SHP77 treated with DMSO at 0.1 percent for 48 hours (cell line): ENCODE measurements at regions not wholly inside any gene's neighbourhood (a gene's known extent, or its start where the extent isn't known, plus 50 kb on each side); places are given as distances from the start of the nearest gene placed in this dataset.
A peak's percentile ranks its signal among the peaks of the same experiment; 100 is the strongest.

ENCODE experiments used
- DNase-seq: peaks from one replicate; lab custom pipeline; 2025; lab: John Stamatoyannopoulos, UW

DNA sequence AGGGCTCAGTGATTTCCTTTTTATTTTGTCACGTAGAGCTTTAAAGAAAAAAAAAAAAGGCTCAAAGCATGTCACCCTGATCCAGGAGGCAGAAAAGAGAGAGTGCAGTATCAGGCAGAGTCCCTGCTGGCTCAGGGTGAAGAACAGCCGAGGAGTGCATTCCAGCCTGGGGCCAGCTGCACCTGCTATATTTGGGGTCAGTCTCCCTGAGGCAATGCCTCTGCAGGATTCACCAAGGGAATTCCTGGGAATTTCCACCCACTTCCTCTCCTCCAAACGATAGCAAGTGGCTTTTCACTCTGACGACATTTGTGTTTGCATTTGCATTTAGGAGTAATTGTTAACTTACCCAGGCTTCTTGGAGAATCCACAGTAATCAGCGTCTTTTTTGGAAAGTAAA, 202.9 kb upstream of the CTNNB1 start:
- DNase-seq, result no peak

DNA sequence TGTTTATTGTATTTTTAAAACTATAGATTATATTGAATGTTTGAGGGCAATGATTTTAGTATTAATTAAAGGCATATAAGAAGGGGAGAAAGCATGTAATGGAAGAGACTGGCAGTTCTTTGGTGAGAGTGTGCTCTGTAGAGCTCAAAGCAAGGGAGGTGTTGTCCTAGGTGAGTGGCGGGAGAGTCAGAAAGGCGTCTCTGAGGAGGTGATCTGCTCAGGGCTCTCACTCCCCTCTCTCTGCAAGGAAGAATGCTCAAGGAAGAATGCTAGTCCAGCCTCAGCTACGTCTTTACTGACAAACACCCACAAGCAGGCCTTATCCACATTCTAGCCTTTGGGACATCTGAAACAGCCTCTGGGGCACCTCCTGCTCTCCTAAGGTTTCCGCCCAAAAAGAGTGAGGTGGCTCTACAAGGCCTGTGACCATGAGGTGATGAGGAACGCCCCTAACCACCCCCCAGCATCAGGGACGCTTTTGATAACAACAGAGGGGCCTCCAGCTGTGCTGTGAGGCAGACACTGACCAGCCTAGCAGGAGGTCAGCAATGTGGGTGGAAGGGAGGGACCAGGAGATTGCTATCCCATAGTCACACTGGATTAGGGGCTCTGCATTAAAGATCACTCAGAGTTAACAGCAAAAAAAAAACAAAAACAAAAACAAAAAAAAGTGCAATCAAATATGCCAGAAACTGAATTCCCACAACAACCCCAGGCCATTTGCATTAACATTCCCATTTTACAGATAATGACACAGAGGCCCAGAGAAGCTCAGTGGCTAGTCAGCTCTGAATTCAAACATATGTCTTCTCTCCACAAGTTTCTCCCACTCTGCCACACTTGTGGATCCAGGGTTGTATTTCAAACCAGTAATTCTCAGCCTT, 202.2 kb upstream of the CTNNB1 start:
- DNase-seq, result no peak

DNA sequence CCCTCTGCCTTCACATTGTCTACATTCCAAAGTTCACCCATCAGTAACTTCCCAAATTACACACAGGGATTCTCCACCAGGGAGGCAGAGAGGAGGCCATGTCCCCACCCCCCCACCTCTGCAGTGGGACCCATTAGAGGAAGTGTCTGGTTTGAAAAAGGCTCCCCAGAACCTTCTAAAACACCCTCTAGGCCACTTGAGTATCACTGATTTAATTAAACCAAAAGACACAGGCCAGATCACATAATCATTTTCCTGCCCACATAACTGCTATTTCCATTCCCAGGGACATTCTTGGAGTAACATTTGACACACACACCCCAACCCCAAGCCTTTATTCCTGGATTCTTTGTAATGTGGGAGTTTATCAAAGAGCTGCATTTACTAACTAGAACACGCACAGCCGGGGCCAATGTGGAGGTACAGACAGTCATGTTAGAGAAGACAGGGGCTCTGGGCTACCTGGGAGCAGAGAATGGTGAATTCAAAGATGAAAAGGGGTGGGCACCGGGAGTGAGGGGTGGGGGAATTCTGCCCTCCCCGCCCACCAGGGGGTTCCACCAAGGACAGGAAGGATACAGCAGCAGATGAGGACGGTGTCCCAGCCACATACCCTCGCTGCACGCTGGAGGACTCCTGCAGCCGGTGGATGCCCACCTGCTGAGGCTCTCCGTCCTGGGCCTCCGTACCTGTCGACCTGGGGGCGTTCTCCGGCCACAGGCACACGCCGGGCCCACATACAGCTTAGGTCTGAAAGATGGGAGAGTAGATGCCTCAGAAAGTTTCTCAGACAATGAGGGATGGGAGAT, 201.4 kb upstream of the CTNNB1 start:
- DNase-seq, result no peak

GRCh38 chr3:40999682-41000081, 199.6 kb upstream of the CTNNB1 start:
- DNase-seq, result no peak

- no peak for DNase-seq
Observed at GRCh38 chr3:41000471-41000870, 198.8 kb upstream of the CTNNB1 start.

DNA sequence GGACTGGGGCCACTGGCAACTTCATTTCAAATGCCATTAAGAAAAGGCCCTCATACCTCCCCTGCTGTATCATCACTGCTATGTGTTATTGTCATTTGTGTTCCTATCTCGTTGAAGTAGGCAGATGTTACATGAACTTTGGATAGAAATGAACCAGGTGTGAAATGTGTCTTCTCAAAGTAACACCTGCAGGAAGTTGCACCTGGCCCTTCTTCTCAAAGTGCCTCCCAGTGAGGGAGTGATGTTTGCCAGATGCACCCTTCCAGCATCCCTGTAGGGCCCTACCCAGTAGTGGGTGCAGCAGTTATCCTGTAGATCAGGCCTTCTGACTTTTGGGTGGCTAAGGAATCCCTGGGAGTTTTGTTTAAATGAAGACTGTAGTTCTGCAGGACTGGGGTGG, 197.7 kb upstream of the CTNNB1 start:
- DNase-seq, result no peak

GRCh38 chr3:41002104-41002503, 197.2 kb upstream of the CTNNB1 start:
- no peak for DNase-seq

- DNase-seq, result no peak
Observed at GRCh38 chr3:41007399-41007798, 191.9 kb upstream of the CTNNB1 start.

DNA sequence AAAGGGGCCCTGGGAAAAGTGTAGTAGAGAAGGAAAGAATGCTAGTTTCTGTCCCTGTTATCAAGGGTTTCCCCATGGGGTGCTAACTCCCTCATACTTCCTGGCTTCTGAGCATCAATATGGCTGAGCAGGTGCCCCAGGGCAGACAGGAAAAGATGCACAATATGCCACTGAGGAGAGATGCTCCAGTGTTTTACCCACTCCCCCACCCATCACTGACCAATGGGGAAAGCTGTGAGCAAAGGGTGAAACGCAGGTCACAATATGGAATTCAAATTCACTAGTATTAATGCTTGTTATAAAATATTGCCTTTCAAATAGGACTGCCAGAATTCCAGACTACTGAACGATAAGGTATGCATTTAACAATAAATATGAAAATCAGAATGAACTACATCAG, 187.5 kb upstream of the CTNNB1 start:
- no peak for DNase-seq

DNA sequence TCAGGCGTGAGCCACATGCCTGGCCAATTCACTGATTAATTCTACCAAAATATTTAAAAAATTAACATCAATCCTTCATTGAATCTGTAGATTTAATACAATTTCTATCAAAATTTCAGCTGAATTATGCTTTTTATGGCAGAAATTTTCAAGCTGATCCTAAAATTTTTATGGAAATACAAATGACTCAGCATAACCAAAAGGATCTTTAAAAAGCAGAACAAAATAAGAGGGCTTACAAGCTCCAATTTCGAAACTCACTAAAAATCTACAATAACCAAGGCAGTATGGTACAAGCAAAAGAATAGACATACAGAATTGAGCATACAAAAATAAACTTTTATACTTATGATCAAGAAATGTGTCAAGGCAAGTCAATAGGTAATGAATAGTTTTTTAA, 180.4 kb upstream of the CTNNB1 start:
- DNase-seq, result no peak

DNA sequence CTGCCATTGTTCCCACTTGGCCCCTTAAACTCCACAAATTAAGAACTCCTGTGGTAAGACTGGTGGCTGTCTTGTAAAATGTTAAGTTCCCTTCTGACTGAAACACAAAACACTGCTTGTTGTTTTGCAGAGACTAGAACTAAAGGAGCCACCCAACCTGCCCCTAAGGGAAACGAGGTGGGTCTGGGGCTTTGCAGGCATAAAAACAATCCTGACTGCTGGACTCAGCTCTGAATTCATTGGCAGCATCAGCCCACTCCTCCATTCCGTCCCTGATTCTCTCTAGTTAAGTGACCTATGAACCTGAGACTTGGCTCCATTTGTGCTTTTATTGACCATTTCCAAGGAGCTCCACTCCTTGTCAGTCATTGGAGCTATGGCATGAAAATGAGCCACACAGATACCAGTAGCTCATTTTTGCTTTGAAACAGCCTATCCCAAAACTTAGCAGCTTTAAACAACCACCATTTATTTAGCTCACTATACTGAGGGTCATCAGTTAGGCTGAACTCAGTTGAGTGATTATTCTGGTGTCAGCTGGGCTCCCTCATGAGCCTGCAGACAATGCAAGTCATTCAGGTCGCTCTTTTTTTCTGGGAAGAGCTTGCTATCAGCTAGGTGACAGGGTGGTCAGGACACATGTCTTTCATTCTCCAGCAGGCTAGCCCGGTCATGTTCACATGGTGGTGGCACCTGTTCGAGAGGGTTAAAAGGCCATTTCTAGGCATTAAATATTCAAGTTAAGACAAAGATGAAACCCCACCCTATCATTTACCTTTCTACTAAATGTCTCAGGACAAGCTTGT, 175.1 kb upstream of the CTNNB1 start:
- DNase-seq, result no peak

DNA sequence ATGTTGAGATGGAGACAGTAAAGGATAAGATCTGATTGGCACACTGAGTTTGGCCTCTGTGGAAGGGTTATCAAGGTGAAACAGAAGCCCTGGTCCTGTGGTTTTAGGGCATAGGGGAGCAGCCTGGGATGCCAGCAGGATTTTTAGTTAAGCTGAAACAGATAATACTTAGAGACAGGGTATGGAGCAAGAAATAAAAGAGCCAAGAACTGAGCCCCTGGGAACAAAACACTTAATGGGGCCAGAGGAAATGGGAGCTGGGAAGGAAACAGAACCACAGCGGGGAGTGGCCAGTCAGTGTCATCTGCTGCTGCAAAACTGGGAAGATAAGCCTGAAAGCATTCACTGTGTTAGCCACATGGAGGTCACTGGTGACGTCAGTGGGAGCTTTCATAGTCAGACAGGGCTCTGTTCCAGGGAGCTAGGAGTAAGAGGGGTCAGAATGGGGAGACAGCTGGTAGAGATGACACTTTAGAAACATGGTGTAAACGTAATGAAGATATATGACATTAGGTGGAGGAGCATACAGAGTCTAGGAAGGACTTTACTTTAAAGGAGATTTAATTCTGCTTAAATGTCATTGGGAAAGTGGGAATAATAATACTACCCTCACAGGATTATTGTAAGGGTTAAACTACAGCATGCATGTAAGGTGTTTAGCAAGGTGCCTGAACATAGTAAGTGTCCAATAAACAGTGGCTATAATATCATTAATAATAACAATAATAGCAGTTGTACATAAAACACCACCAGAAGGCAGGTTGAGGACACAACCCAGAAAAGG, 172.7 kb upstream of the CTNNB1 start:
- peak; percentile 11 for DNase-seq

DNA sequence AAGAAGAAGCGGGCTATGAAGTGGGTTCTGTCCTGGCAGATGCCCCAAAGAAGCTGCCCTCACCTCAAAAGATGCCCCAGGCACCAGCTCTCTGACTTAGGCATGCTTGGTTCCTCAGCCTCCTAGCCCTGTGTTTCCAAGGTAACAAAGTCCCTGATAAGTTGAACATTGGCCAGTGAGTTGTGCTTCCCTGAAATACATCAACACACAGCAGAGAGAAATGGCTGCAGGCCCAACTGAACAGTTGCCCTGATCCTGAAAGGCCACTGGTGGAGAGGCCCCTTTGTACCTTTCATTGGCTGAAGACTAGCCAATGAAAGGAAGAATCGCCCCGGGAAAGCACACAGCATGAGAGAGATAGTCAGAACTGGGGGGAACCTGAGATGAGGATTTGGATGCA, 169.9 kb upstream of the CTNNB1 start:
- no peak for DNase-seq

DNA sequence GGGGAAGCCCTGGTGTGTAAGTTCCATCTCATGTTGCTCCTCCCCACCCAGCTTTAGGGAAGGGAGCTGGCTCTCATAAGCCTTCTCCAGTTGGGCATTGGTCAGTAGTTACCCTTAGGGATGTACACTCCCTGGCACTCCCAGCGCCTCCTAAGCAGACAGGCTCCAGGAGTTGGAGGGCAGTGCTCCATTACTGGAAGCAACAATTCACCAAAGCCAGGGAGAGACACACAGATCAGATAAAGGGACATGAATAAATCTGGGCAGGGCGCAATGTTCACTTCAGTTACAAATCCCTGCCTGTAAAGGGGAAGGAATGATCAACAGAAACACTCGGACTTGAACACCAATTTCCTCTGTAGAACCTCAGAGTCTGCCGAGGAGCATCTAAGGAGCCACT, 169.1 kb upstream of the CTNNB1 start:
- no peak for DNase-seq

- no peak for DNase-seq
Observed at GRCh38 chr3:41031401-41031800, 167.9 kb upstream of the CTNNB1 start.

GRCh38 chr3:41033956-41034519, 165.3 kb upstream of the CTNNB1 start:
- no peak for DNase-seq

DNA sequence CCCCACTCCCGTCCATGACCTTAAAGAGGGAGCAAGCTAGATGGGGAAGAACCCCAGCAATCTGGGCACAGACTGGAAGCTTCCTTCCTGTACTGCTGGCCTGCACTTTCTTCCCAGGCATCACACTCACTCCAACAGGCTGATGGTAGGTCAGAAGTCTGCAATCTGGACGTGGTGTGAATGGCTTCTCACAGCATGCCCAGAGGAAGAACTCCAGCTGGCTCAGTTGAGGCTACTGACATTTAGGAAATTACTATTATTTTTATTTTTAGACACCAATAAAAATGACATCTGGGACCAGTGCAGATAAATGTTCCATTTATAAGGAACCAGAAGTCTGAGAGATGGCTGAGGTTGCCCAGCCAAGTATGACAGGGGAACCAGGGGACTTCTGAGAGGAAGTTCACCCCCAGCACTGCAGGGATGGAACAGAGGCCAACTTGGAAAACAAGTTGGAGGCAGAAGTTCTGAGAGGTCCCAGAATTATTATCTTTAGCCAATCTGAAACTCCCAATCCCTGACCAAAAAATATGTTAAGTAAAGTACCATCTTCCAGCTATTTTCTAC, 163.8 kb upstream of the CTNNB1 start:
- DNase-seq, result no peak

DNA sequence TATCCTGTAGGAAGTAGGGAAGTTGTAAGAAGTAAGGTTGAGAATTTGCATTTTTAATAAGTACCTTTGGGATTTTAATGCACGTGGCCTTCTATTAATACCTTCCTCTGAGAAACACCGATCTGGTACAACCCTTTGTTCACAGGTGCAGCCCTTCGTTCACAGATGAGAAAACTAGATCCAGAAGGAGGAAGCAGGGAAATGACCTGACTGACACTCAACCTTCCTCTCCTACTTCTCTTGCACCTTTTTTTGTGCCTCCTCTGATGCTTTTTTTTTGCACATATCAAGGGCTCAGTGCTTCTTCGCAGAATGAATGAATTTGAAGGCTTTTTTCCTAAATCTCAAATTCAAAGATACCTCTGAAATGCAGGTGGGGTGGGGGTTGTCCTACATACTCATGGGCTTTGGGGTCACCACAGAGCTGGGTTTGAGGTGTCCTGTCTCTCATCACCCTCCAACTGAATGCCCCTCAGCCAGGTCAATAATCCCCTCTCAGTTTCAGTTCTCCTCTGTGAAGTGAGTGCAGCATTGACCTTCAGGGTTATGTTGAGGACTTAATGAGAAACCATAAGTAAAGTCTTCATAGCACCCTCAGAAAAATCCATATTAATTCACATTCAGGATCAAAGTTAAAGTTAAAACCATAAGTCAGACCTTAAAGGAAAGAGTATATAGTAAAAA, 161.5 kb upstream of the CTNNB1 start:
- no peak for DNase-seq

DNA sequence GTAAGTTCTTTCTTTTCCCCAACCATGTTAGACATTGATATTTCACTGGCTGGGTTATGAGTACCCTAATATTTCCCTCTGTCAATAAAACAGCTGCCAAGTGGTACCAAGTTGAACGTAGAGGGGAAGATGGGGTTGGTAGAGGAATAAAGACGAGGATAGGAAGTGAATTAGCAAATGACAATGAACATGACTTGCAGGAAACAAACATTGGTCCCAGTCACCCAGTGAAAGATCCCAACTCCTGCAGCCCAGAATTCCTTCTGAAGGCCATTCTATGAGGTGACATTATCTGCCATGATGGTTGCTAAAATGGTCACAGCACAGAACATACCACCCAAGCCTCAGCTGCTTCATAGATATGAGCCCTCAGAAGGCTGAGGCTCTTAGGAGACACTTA, 159.0 kb upstream of the CTNNB1 start:
- no peak for DNase-seq

DNA sequence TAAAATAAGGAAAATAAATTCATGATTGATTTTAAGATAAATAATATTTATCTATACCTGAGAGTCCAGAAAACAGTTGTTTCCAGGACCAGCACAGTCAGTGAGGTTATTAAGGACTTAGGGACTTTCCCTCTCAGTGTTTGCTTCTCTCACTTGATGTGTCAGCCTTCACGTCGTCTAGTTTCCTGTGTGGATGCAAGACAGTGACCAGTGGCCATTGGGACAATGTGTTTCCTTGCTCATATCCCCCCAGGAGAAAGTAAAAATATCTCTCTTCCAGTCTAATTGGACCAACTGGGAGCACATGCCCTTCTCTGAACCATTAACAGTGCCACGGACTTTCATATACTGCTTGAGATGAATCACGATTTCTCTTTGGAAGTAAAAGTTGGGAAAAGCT, 157.8 kb upstream of the CTNNB1 start:
- DNase-seq, result no peak
